ENCODE measurements at regions not wholly inside any gene's neighbourhood (a gene's known extent, or its start where the extent isn't known, plus 50 kb on each side); places are given as distances from the start of the nearest gene placed in this dataset.

DNA sequence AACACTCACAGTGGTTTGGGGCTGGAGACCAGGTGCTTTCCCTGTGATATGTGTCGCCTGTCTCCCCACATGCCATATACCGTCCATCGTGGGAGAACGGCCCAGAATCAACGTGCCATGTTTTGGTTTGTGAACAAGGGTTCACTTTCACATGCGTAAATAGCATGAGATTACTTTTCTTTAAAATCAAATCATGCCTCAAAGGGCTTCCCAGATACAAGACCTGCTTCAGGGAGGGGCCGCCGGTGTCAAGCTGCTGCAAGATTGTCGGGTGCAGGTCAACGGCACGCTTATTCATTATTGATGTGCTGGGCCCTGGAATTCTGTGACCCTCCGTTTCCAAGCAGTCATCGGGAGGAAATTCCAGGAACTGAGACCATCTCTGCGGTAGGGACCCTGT is 145.2 kb upstream of the RTL1 start:
- DNase-seq = no peak

DNA sequence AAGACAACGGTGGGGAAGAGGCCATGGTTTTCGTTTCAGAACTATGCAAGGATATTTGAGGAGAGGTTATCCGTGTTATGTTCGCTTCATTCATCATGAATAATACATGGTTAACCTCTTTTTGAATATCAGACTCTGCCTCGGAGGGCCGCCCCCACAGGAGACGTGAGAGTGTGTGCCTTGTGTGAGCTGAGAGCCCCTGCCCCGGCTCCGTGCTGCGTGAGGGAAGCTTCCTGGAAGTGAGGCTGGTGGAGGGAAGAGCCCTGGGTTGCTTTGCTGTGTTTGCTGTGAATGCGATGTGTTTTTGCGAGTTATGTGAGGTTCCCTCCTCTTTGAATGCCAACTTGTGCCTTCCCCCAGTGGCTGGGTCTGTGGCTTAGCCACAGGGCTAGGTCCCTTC is 146.0 kb upstream of the RTL1 start:
- DNase-seq = no peak

DNA sequence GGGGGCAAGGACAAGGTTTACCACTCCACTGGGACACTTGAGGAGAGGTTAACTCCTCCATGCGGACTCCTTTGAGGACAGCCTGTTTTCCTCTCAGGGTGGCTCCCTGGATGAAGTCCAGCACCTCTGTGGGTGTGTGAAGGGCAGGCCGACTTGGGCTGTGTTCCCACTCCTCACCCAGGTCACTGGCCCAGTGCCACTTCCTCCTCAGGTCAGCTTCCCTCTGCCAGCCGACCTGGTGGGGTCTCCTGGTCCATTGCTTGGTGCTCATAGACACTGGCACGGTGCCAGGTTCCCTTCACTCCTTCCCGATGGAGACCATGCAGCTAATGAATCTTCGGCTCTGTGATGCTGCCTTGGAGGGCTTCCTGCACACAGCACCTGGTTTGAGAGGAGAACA is 146.4 kb upstream of the RTL1 start:
- DNase-seq = no peak

DNA sequence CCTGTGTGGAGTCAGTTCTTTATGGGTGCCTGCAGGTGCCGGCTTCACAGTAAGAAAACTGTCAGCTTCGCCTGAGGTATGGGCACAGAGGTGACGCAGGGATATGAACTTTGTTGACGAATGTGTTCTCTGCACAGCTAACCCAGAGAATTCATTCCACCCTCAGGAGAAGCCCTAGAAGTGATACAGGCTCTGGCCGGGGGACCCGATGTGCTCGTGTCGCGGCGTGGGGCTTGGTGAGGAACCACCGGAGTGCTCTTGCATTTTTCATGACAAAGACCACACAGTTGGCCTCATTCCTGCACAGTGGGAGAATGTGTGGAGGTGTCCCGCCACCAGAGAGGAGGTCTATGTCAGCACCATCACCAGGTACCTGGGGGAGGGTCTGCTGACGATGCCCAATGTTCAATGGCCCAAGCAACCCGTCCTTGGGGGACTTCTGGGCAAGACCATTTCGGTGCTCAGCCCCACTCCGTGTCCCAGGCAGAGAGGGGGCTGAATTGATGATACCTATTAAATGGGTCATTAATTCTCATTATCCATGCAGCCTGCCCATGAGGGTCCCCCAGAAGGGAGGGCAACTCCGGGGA is 147.5 kb upstream of the RTL1 start:
- DNase-seq = no peak

DNA sequence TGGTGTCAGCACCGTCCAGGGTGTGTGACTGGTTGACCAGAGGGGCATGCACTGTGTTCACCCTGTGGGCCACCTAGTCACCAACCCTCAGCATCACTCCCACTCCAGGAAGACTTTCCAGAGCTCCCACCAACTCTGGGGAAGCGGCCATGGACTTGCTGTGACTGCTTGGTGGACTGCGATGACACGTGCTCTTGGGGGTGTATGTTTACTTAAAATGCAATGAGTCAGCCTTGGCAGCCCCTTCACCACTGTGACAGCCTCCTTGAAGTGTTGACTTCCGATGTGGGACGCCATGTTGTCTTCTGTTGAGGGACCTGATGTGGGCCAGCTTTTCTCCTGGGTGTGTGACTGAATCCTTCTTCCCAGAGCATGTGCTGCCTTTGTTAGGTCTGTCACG is 151.1 kb upstream of the RTL1 start:
- no peak for DNase-seq

DNA sequence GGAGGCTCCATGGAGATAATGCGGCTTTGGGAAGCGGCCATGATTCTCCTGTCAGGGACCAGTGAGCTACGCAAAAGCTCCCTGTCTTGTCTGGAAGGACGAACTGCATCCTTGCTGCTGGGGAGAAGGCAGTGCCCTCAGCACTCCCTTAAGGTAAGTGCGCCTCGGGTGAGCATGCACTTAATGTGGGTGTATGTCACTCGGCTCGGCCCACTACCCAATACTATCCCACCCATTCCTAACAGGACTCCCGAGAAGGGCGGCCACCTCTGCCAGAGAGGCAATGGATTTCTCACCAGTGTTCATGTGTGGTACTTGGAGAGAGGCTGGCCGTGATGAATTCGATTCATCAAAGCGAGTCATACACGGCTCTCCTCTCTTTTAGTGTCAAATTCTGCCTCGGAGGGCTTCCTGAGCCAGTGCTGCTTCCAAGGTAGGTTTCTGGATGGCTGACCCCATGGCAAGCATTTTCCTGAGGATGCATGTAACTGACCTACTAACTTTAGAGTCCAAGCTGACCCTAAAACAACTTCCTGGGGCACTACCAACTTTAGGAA is 151.7 kb upstream of the RTL1 start:
- no peak for DNase-seq

DNA sequence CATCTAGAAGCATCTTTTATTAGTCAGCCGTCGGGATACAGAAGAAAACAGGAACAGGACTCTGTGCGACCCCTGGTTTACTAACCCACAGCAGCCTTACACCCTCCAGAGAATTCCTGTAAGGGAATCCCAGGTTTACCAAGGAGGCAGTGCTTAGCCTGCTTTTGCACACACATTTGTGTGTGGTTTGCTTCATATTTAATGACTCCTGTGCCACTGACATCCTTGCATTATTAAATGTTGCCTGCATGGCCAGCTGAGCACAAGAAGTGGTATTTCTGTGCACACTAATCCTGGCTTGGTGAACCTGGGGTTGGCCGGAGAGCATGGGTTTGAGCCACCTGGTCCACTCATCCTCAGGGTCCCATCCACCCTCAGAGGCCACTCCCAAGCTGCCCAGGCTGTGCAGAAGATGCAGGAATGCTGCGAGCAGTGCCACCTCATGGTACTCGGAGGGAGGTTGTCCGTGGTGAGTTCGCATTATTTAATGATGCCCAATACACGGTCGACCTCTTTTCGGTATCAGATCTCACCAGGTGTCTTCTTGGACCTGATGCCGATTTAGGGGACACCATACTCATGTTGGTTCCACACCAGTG is 152.4 kb upstream of the RTL1 start:
- no peak for DNase-seq

DNA sequence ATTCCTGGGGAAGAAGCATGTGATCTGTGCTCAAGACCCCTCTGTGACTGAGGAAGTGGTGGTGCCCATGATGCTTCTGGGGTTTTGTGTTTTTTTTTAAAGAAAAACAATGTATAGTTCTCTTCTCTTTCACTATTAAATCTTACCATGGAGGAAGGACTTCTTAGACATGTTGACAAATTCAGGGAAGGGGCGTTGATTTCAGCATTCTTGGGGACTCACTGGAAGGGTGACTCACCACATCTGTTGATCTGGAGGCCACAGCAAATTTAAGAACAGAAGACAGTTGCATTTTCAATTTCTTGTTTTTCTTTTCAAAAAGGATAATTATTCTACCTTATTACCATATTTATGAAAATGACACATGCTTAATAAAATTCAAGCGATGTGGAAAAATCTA is 152.9 kb upstream of the RTL1 start:
- no peak for DNase-seq

DNA sequence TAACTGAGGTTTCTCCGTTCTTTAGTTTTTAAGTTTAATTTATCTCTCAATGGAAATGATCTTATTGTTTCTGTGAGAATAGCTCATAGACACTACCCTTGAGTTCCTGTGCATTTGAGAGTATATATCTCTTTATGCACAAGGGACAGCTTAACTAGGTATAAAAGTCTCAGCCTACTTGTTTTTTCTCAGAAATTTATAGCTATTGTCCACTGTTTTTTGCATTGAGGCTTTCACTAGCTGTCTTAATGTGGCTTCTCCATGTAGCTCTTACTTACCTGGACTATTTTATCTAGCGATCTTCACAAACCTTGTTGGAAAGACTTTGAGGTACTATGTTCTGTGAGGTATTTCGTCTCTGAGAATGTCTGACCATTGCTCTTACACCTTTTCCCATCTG is 153.9 kb upstream of the RTL1 start:
- DNase-seq = no peak

DNA sequence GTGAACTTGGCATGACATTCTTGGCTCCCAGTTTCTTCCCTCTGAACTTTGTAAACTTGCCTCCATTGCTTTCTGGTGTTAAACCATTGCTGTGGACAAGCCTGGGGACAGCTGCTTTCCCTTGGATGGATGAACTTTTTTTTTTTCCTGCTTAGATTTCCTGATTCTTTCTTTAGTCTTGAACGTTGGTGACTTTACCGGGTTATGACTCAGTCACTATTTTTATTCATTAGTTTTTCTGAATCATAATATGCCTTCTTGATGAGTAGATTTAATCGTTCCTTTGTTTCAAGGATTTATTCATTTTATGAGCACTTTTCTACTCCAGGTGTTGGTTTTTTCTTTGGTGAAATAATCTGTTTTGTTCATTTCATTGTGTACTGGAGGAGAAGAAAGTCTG is 155.0 kb upstream of the RTL1 start:
- no peak for DNase-seq

DNA sequence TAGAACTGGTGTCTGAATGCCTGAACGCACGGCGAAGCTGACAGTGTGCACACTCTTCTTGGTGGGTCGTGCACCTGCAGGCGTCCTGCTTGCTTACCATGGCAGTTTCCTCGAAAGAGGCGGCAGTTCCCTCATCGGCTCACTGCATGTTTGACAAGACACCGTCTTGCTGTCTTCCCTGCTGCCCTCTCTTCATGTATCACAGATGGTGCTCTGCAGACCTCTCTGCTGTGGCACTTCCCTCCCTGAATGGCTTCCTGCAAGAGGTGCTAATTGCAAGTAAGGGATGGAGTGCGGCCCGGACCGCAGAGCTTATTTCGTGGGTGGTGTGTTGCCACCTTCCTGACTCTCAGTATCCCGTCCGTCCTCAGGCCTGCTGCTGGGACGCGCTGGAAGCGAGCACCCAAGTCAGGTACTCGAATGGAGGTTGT is 156.7 kb upstream of the RTL1 start:
- no peak for DNase-seq

DNA sequence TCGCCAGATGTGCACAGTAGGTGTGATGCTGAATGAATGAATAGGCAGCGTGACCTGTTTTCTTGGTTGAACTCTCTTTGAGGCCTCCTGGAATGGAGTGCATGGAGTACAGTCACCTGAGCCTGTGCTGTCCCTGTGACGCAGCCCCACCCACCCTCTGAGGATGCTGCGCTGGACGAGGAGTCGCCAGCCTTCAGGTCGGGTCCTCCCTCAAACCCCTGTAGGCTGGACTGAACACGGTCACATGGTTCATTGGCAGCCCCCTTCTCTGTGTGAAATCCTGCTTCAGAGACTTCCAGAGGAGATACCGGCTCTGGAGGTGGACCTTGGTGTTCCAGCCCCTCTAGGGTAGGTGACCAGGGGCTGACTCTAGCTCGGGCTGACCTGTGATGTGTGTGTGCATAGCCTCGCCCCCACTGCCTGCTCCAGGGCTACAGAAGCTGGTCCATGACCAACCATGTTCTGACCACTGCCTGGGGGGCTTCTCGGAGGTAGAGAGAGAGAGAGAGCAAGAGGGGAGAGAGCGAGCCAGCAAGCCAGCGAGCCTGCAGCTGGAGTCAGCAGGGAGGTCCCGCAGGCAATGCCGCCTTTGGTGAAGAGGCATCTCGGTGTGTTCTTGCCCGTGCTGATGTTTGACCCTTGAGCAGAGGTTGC is 158.0 kb upstream of the RTL1 start:
- no peak for DNase-seq

DNA sequence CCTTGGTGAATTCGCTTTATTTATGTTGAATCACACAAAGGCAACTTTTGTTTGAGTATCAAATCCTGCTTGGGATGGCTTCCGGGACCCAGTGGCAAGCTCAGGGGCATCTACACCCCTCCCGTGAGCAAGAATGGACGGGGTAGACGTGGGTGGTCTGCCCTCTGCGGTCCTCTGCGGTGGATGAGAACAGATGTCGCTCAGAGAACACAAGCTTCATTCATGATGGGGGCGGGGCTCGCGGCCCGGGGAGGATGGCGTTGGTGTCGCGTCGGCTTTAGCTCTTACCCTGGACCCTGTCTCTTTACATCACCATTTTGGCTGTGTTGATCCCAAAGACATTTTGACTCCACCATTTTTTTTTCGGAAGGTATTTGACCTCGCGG is 158.5 kb upstream of the RTL1 start:
- no peak for DNase-seq

DNA sequence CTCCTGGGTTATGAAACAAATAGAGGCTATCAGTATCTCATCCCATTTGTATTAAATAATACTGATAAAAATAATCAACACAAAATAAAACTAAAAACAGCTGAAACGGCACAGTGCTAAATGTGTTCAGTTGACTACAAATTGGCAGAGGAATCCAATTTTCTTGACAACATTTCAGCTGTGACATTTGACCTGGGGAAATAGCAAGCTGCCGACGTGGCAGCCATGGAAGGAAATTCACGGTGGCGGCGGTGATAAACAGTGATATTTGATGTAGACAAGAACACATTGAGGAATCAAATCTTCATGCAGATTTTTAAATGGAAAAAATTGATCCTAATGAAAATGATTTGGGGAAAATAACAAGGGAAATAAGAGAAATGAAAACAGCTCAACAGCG is 159.1 kb upstream of the RTL1 start:
- DNase-seq = no peak

DNA sequence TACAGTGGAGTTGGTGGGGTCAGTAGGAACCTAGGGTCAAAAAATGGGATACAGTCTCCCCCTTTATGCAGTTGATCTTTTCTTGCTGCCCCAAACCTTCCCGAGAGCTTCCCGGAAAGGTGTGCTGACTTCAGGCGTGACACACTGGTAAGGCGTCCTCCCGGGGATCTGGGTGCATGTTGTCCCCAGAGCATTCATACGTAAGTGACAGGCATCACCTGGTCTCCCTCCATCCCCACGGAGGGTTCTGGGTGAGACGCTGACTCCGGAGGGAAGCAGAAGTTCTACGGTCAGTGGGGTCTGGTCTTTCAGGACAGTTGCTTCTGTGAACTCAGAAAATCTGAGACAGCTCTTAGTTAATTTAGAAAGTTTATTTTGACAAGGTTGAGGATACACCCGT is 159.6 kb upstream of the RTL1 start:
- no peak for DNase-seq

DNA sequence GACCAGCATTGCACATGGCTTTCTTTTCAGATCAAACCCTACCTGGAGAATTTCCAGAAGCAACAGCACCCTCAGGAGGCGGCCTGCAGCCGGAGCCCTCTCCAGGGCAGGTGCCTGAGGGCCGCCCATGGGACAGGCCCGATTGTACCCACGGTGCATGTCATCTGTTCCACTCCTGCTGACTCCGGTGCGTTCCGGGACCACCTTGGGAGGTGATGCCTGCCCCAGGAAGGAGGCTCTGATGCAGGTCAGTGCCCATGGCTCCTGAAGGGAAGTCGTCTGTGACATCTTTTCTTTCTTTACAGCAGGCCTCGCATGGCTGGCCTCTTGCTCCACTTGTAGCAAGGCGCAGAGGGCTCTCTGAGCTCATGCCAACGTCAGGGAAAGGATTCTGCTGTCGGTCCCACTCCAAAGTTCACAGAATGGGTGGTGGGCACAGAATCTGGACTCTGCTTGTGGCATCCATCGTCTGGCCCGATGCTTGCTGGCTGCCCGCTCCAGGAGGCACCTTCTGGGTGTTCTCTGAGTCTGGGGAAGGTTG is 160.7 kb upstream of the RTL1 start:
- DNase-seq = no peak

DNA sequence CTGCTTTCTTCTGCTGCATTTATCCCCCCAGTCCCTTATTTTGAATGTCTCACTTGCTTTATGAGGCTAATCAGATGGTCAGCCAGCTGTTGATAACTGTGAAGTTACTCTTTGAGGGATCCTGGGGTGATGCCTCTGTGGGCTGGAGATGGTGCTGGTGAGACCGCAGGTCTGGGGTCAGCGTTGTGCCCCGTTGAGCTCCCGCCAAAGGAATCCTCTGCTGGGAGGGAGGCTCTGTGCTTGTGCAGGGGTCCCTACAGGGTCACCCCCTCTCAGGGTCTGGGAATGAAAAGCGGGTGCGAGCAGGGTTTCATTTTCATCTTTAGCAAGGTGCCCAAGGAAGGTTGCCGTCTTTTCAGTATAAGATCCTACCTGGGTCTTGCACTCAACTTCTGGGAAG is 161.2 kb upstream of the RTL1 start:
- no peak for DNase-seq

DNA sequence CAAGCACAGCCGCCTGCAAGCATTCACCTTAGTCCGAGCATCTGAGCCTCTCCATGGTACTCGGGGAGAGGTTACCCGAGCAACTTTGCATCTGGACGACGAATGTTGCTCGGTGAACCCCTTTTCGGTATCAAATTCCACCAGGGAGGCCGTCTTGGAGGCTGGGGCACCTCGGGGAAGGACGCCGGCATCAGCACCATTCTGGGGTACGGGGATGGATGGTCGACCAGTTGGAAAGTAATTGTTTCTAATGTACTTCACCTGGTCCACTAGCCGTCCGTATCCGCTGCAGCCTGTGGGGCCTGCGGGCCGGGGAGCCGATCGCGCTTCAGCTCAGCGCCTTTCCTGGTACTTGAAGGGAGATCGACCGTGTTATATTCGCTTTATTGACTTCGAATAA is 161.7 kb upstream of the RTL1 start:
- DNase-seq = no peak

DNA sequence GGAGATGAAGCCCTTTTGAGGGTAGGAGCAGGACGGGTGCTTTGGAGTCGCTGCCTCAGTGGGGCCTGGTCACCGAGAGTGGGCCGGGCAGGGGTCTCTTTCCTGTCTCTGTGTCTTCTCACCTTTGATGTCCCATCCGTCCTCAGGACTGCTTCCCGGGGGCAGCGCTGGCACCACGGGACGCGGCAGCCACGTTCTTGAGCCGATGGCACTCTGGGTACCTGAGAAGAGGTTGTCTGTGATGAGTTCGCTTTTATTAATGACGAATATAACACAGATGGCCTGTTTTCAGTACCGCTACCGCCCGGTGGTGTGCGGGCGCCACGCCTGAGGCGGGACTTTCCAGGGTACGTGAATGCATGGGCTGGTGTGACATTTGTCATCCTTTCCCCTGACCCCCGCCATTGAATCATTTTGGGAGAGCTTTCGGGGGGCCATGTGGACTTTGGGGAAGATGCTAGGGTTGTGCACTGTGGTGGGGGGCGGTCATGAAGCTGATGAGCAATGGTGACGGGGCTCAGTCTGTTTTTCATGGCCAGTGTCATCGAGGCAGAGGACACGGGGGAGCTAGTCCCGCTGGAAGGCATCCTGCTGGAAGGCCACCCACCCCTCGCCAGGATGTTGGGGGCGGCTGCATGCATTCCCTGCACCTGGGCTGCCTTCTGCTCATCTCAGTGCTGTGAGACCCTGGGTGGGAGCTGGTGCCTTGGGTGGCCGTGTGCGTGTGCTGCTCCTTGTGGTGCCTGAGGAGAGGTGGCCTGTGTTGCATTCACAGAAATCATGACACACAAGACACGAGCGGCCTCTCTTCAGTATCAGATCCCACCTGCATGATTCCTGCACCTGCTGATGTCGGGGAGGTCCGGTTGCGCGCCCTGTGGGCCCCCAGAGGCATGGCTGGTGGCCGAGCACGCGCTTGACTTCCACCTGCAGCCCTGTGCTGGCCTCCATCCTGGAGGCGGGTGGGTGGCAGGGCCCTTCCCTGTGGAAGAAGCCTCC is 162.5 kb upstream of the RTL1 start:
- DNase-seq = no peak

DNA sequence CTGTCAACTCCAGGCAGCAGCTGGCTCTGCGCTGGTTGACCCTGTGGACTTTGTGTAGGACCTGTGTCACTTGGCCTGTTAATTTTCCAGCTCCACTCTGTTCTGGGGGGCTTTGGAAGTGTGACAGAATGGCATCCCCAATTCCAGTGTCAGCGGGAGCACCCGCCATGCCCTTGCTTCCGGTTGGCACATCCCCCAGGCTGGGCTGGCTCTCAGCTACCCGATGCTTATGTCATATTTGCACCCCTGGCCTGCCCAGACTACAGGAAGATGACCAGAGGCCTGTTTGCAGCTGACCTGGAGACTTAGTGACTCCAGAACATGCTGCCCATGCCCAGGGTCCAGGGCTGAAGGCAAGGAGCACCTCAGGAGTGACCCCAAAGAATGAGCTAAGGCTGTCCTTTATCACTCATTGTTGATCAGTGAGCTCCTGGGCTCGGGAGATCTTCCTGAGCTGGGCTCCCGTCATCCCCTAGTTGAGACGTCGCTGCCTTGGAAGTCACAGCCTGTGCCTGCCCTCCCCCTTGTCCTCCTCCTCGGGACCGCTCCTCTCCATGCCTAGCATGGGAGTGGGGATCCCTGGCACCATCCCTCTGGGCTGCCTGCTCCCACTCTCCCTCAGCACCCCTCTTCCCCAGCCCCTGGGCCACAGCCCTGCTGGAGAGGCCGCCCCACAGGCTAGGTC is 163.4 kb upstream of the RTL1 start:
- DNase-seq = no peak

DNA sequence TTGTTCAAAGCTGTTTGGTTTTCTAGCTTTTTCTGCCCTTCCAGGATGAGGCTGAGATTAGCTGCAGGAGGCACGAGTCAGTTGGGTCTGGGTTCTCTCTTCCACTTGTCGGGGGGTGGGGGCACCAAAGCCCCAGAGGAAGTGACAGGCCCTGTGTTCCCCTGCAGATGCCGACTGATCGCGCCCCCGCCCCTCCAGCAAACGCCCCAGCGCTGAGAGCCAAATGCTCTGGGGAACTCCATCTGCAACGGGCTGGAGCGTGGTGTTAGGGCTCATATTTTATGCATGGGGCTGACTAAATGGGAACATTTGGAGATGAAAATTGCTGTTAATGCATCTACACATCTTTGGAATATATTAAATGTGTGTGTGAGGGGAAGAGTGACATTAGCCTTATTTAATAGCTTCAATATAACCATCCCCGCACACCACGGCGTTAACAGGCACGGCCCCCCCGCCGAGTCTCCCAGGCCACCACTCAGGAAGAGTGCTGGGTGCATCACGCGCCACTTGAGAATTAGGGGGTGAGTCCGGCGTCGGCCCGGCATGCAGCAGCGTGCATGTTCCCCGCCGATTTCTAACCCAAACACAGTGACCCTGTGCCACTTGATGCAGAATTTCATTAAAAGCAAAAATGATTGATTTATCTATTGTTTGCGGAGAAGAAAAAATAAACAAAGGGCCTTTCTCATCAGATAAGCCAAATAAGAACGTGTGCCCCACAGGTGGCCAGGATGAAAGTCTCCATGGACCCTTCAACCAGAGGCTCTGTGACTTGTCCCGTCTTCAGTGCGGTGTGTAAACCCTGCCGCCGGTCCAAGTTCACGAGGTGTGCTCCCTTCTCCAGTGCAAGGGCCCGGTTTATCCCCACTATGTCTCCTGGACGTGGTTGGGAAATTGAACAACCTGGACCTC is 165.0 kb upstream of the RTL1 start:
- DNase-seq = no peak

DNA sequence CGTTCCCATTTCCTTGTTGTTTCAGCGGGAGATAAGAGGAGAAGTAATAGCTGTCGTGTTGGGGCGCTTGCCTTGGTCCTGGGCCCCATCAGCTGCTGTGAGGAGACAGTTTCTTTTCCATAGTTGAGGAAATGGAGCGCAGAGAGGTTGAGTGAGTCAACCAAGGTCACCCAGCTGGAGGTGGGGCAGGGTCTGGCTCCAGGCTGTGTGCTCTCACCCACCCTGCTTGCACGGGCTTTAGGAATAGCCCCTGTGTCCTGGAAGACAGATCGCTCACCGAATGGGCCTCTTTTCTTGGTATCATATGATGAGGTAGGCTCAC is 165.7 kb upstream of the RTL1 start:
- no peak for DNase-seq

Measured in NCI-H524 treated with DMSO at 0.1 percent for 48 hours (cell line).